ENCODE measurements at regions not wholly inside any gene's neighbourhood (a gene's known extent, or its start where the extent isn't known, plus 50 kb on each side); places are given as distances from the start of the nearest gene placed in this dataset.

- no peak for TF ChIP-seq CTCF (IDR thresholded peaks at IDR 0.05; ENCODE audit: low read depth, low read length)
- in situ Hi-C loops (cut with HindIII; ENCODE audit: low sequenced_read_pairs): no loop called here
Observed at GRCh38 chr19:31112158-31112557, 237.1 kb downstream of the TSHZ3 start.

GRCh38 chr19:31111741-31112140 is 237.5 kb downstream of the TSHZ3 start:
- H3K4me3 ChIP-seq (ENCODE audit: low read depth, low read length): no peak overlapping the region
- TF ChIP-seq CTCF (IDR thresholded peaks at IDR 0.05; ENCODE audit: low read depth, low read length): no peak
- in situ Hi-C loops (cut with HindIII; ENCODE audit: low sequenced_read_pairs): no loop called here
- DNase-seq (ENCODE audit: low read depth, low spot score): no peak

More at GRCh38 chr19:31112158-31112557, 237.1 kb downstream of the TSHZ3 start:
- no peak for DNase-seq (ENCODE audit: low read depth, low spot score)
- no peak overlapping the region for H3K4me3 ChIP-seq (ENCODE audit: low read depth, low read length)

- DNase-seq (ENCODE audit: low read depth, low spot score): peak; percentile 32
- peak; percentile 55 for TF ChIP-seq CTCF (IDR thresholded peaks at IDR 0.05; ENCODE audit: low read depth, low read length)
- H3K4me3 ChIP-seq (ENCODE audit: low read depth, low read length): no peak overlapping the region
- in situ Hi-C loops (cut with HindIII; ENCODE audit: low sequenced_read_pairs): no loop called here
Observed at GRCh38 chr19:31110336-31110735, 238.9 kb downstream of the TSHZ3 start.

GRCh38 chr19:31109636-31110035 is 239.6 kb downstream of the TSHZ3 start:
- no peak overlapping the region for H3K4me3 ChIP-seq (ENCODE audit: low read depth, low read length)
- in situ Hi-C loops (cut with HindIII; ENCODE audit: low sequenced_read_pairs): no loop called here
- no peak for DNase-seq (ENCODE audit: low read depth, low spot score)
- TF ChIP-seq CTCF (IDR thresholded peaks at IDR 0.05; ENCODE audit: low read depth, low read length): no peak

GRCh38 chr19:31107096-31107495 is 242.1 kb downstream of the TSHZ3 start:
- in situ Hi-C loops (cut with HindIII; ENCODE audit: low sequenced_read_pairs): no loop called here
- DNase-seq (ENCODE audit: low read depth, low spot score): no peak
- no peak for TF ChIP-seq CTCF (IDR thresholded peaks at IDR 0.05; ENCODE audit: low read depth, low read length)
- no peak overlapping the region for H3K4me3 ChIP-seq (ENCODE audit: low read depth, low read length)

GRCh38 chr19:31105761-31106160 is 243.5 kb downstream of the TSHZ3 start:
- no peak for TF ChIP-seq CTCF (IDR thresholded peaks at IDR 0.05; ENCODE audit: low read depth, low read length)
- no peak overlapping the region for H3K4me3 ChIP-seq (ENCODE audit: low read depth, low read length)
- no peak for DNase-seq (ENCODE audit: low read depth, low spot score)
- in situ Hi-C loops (cut with HindIII; ENCODE audit: low sequenced_read_pairs): no loop called here

- H3K4me3 ChIP-seq (ENCODE audit: low read depth, low read length): no peak overlapping the region
- TF ChIP-seq CTCF (IDR thresholded peaks at IDR 0.05; ENCODE audit: low read depth, low read length): no peak
- no peak for DNase-seq (ENCODE audit: low read depth, low spot score)
- in situ Hi-C loops (cut with HindIII; ENCODE audit: low sequenced_read_pairs): no loop called here
Observed at GRCh38 chr19:31104451-31104850, 244.8 kb downstream of the TSHZ3 start.

Data from astrocyte of the spinal cord (primary cell).